MM.1S (cell line): ENCODE measurements at regions not wholly inside any gene's neighbourhood (a gene's known extent, or its start where the extent isn't known, plus 50 kb on each side); places are given as distances from the start of the nearest gene placed in this dataset.

Source experiments
- DNase-seq: peaks from one replicate; pipeline ENCODE4 v3.0.0-alpha.2; 2015
- H2AFZ ChIP-seq: fragments of 300-600 bp; sonication (generic); 2 replicates; pipeline ENCODE4 v1.6.0; 2016; ENCODE audit warnings: antibody characterized with exemption, low read length
- H3F3A ChIP-seq: fragments of 300-600 bp; sonication (generic); 2 replicates; pipeline ENCODE4 v1.6.1; 2016; ENCODE audit warnings: mild to moderate bottlenecking, antibody characterized with exemption, low read length, moderate library complexity, mixed read lengths; ENCODE audit not compliant: insufficient read depth
- H3K27ac ChIP-seq: fragments of 300-600 bp; sonication (generic); 2 replicates; pipeline ENCODE4 v1.5.1; 2016; ENCODE audit warnings: mild to moderate bottlenecking, low read length
- H3K27me3 ChIP-seq: fragments of 300-600 bp; sonication (generic); replicated peaks from 2 replicates; pipeline ENCODE4 v1.6.0; 2016; ENCODE audit warnings: low read length; ENCODE audit not compliant: insufficient read depth
- H3K36me3 ChIP-seq: fragments of 300-600 bp; sonication (generic); replicated peaks from 2 replicates; pipeline ENCODE4 v1.6.1; 2016; ENCODE audit warnings: mild to moderate bottlenecking, low read length, mixed read lengths; ENCODE audit not compliant: insufficient read depth
- H3K4me1 ChIP-seq: fragments of 300-600 bp; sonication (generic); 2 replicates; pipeline ENCODE4 v1.6.1; 2016; ENCODE audit warnings: low read length, mixed read lengths
- H3K4me2 ChIP-seq: fragments of 300-600 bp; sonication (generic); 2 replicates; pipeline ENCODE4 v1.6.0; 2016; ENCODE audit warnings: low read depth, low read length
- H3K4me3 ChIP-seq: fragments of 300-600 bp; sonication (generic); 2 replicates; pipeline ENCODE4 v1.5.1; 2016; ENCODE audit warnings: low read length, mixed read lengths
- H3K79me2 ChIP-seq: fragments of 300-600 bp; sonication (generic); 2 replicates; pipeline ENCODE4 v1.6.1; 2016; ENCODE audit warnings: mixed run types, low read length, mixed read lengths
- H3K9ac ChIP-seq: fragments of 300-600 bp; sonication (generic); 2 replicates; pipeline ENCODE4 v1.6.1; 2016; ENCODE audit warnings: low read length, mixed read lengths
- H3K9me2 ChIP-seq: fragments of 300-600 bp; sonication (generic); replicated peaks from 2 replicates; pipeline ENCODE4 v1.6.1; 2016; ENCODE audit warnings: mild to moderate bottlenecking, low read length, mixed read lengths; ENCODE audit not compliant: insufficient read depth
- H3K9me3 ChIP-seq: fragments of 300-600 bp; sonication (generic); replicated peaks from 2 replicates; pipeline ENCODE4 v1.6.1; 2016; ENCODE audit warnings: mild to moderate bottlenecking, low read length, mixed read lengths; ENCODE audit not compliant: insufficient read depth
- H4K20me1 ChIP-seq: fragments of 300-600 bp; sonication (generic); 2 replicates; pipeline ENCODE4 v1.6.1; 2016; ENCODE audit warnings: mild to moderate bottlenecking, low read length, moderate library complexity, mixed read lengths; ENCODE audit not compliant: insufficient read depth
- CTCF ChIP-seq: fragments of 300-600 bp; sonication (generic); IDR thresholded peaks from 2 replicates; pipeline ENCODE4 v1.5.1; 2016; ENCODE audit warnings: antibody characterized with exemption, low read length, mixed read lengths
- EZH2 ChIP-seq: fragments of 300-600 bp; sonication (generic); optimal IDR thresholded peaks from 2 replicates; pipeline ENCODE3; 2017; ENCODE audit warnings: low read depth, mild to moderate bottlenecking, antibody characterized with exemption, low read length, mixed read lengths
- EZH2phosphoT487 ChIP-seq: fragments of 300-600 bp; sonication (generic); IDR thresholded peaks from 2 replicates; pipeline ENCODE4 v1.6.1; 2018; ENCODE audit warnings: antibody characterized with exemption, low read length

GRCh38 chr17:34757611-34758010, 178.2 kb downstream of the TMEM132E start:
- Histone ChIP-seq H3K9ac (no peak overlapping the region), H3K4me2 (no peak overlapping the region), H3K4me3 (no peak overlapping the region), H3F3A (no peaks in the 10 kb centered on the region), H3K36me3 (no peaks in the 10 kb centered on the region), H3K9me3 (no peaks in the 10 kb centered on the region), H3K4me1 (no peaks in the 10 kb centered on the region), H3K27ac (no peak overlapping the region), H3K9me2 (no peaks in the 10 kb centered on the region), H2AFZ (no peak overlapping the region), H3K79me2 (no peaks in the 10 kb centered on the region), H3K27me3 (no peaks in the 10 kb centered on the region), H4K20me1 (no peaks in the 10 kb centered on the region)
- no peak for DNase-seq
- TF ChIP-seq EZH2phosphoT487 (no peak), EZH2 (no peak), CTCF (no peak)

- Histone ChIP-seq H3K9ac (no peak overlapping the region), H3K27ac (no peak overlapping the region), H3K4me1 (no peaks in the 10 kb centered on the region), H4K20me1 (no peaks in the 10 kb centered on the region), H3K27me3 (no peaks in the 10 kb centered on the region), H3K9me2 (no peaks in the 10 kb centered on the region), H3K9me3 (no peaks in the 10 kb centered on the region), H3F3A (no peaks in the 10 kb centered on the region), H3K4me2 (no peak overlapping the region), H3K36me3 (no peaks in the 10 kb centered on the region), H3K79me2 (no peaks in the 10 kb centered on the region), H3K4me3 (no peak overlapping the region), H2AFZ (no peak overlapping the region)
- no peak for DNase-seq
- TF ChIP-seq EZH2phosphoT487: no peak
- no peak for TF ChIP-seq EZH2
- no peak for TF ChIP-seq CTCF
Observed at GRCh38 chr17:34757106-34757505, 177.7 kb downstream of the TMEM132E start.

GRCh38 chr17:34756637-34757021, 177.2 kb downstream of the TMEM132E start:
- no peaks in the 10 kb centered on the region for H3K79me2 ChIP-seq
- no peak overlapping the region for H3K4me3 ChIP-seq
- H3K27ac ChIP-seq: no peak overlapping the region
- no peaks in the 10 kb centered on the region for H3K9me3 ChIP-seq
- H3F3A ChIP-seq: no peaks in the 10 kb centered on the region
- H3K4me2 ChIP-seq: no peak overlapping the region
- no peaks in the 10 kb centered on the region for H3K4me1 ChIP-seq
- H3K27me3 ChIP-seq: no peaks in the 10 kb centered on the region
- no peaks in the 10 kb centered on the region for H3K36me3 ChIP-seq
- H2AFZ ChIP-seq: no peak overlapping the region
- TF ChIP-seq CTCF (no peak), EZH2phosphoT487 (no peak), EZH2 (no peak)
- H4K20me1 ChIP-seq: no peaks in the 10 kb centered on the region
- H3K9ac ChIP-seq: no peak overlapping the region
- H3K9me2 ChIP-seq: no peaks in the 10 kb centered on the region
- DNase-seq: no peak
